ENCODE measurements at regions not wholly inside any gene's neighbourhood (a gene's known extent, or its start where the extent isn't known, plus 50 kb on each side); places are given as distances from the start of the nearest gene placed in this dataset.

DNA sequence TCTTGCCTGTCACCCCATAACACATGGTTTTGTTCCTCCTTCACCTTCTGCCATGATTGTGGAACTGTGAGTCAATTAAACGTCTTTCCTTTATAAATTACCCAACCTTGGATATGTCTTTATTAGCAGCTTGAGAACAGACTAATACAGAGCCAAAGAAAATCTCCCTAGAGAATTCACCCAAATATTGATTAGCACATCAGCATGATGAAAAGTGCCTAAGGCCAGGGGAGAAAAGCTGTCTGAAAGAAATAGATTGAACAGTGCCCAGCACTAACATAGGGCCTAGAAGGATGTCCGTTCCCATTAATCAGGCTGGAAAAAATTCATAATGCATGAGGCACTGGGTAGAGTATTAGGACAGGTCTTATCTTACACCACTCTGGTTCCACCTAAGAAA lies 111.9 kb upstream of the CALN1 start:
- DNase-seq: no peak

DNA sequence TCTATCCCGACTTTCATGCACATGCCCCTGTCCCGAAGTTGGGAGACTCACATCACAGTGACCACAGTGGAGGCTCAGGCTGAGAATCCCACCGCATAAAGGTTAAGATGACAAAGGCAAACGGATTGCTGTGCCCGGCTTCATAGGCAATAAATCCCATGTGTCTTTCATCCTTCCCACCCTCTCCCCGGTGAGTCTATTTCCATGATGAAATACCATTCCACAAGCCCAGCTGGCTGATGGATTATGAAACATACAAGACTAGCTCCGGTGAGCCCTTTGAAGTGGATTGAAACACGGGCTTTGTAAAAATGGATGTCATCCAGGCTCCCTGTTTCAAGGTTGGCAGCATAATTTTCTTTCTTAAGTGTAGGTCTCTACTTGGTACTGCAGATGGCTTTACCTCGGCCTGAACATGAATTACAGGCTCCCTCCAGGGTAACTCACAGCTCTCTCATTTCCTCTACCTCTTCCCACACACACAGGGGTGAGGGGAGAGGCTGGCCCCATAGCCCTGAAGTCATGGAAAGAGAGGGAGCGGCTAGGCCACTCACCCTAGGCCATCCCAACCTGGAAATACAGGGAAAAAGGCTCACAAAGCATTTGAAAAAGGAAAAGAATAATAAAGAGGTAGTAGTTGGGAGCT lies 92.0 kb upstream of the CALN1 start:
- DNase-seq: no peak

DNA sequence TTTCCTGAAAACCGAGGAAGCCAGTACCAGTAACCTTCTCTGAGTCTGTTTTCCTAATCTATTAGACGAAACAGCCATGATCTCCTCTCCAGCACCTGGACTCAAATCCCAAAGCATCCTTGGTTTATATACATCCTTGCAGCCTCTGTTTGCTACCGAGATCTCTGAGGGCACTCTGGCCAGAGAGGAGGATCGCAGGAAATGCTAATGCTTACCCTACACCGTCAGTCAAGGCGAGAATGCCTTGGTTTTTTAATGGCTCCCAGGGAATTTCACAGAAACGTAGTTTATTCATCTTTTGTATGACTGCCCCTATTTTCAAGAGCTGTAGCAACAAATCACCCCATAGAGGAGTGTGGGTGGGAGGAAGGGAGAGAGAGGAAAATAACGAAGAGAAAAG lies 91.5 kb upstream of the CALN1 start:
- DNase-seq: no peak

DNA sequence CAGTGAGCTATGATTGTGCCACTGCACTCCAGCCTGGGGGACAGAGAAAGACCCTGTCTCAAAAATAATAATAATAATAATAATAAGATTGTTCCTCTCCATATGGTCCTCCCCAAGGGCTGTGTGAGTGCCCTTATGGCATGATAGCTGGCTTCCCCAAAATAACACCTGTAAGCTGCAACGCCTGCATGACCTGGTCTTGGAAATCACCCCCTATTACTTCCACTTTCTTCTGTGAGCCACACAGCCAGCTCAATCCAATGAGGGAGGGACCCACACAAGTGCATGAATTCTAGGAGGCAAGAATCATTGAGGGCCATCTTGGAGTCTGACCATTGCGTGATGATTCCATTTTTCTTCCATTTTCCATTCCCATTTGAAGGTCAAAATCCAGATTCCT lies 82.7 kb upstream of the CALN1 start:
- no peak for DNase-seq

DNA sequence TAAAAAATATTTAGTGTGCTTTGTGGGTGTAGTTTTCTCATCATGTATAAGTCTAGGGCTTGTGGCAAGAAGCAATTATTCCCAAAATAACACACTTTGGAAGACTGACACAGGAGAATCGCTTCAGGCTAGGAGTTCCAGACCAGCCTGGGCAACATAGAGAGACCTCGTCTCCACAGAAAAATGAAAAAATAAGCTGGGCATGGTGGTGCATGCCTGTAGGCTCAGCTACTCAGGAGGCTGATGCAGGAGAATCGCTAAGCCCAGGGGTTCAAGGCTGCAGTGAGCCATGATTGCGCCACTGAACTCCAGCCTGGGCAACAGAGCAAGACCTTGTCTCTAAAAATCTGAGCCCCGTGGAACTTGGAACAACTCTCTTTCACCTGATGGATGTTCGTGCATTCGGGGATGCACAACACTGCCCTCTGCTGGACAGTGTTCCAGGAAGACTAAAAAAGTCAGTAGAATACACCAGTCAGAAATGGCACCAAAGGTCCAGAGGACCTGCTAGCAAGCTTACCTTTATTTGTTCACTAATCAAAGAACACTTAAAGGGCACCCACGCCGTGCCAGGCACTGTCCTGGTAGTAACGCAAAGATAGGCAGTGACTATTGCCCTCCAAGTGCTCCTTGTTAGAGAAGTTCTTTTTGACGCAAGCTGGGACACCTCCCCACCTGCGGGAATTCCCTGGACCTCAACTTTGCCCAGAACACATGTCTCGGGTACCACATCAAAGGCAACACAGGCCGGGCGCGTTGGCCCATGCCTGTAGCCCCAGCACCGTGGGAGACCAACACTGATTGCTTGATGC lies 81.9 kb upstream of the CALN1 start:
- peak; percentile 39 for DNase-seq

DNA sequence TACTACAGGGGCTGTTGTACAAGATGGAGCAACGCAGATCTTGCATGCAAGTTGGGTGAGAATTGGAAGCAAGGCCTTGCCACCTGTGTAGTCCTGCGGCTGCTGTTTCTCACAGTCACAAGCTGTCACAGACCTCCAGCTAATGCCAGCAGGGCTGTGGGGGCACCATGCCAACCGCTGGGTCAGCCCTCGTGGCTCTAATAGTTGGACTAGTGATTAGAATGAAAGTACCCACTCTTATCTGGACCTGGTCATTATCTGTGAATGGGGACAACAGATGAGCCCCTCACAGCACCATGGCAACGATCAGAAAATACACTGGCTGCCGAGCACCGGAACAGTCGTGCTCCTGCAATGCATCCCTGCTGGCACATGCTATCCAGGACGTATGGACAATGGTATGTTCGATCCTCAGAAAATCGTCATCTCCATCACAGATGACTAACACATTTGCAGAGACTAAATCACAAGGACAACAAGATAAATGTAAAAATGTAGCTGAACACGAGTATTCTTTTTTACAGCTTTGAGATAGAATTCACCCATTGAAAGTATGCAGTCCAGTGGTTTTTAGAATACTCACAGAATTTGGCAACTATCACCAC lies 80.4 kb upstream of the CALN1 start:
- no peak for DNase-seq

DNA sequence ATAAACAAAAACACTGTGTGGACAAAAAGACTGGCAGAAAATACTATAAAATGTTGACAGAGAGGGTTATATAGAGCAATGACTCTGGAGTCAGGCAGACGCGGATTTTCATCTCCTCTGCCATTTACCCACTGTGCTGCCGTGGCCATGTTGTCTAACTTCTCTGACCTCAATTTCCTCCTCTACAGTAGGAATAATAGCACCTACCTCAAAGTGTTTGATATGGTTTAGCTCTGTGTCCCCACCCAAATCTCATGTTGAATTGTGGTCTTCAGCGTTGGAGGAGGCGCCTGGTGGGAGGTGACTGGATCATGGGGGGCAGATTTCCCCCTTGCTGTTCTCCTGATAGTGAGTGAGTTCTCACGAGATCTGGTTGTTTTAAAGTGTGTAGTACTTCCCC lies 78.2 kb upstream of the CALN1 start:
- DNase-seq: no peak

DNA sequence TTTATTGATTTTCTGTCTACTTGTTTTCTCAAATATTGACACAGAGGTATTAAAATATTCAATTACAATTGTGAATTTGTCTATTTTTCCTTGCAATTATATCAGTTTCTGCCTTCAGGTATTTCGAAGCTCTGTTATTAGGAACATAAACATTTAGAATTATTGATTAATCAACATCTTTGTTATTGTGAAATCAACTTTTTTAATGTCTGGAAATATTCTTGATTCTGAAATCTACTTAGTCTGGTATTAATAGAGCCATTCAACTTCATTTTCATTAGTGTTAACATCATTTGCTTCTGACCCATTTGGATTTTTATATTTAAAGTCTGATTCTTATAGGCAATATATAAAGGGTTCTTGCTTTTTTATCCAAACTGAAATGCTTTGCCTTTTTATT lies 69.8 kb upstream of the CALN1 start:
- DNase-seq: no peak

DNA sequence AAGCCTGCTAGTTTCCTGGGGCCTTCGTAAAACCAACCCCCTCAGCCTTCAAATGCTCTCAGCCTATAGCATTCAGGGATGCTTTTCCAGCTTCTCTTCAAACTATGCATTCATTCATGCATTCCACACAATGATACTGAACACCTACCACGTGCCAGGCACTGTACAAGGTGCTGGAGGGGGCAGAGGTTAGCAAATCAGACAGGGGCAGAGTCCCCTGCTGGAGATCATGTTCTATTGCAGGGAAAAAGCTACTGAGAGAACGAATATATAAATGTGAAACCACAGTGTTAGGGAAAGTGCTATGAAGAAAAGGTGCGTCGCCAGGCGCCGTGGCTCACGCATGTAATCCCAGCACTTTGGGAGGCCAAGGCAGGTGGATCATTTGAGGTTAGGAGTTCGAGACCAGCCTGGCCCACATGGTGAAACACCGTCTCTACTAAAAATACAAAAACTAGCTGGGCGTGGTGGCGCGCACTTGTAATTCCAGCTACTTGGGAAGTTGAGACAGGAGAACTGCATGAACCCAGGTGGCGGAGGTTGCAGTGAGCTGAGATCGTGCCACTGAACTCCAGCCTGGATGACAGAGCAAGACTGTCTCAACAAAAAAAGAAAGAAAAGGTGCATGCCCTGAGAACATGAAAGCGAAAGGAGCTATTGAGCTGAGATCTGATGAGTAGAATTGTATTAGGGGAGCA lies 64.6 kb upstream of the CALN1 start:
- no peak for DNase-seq

DNA sequence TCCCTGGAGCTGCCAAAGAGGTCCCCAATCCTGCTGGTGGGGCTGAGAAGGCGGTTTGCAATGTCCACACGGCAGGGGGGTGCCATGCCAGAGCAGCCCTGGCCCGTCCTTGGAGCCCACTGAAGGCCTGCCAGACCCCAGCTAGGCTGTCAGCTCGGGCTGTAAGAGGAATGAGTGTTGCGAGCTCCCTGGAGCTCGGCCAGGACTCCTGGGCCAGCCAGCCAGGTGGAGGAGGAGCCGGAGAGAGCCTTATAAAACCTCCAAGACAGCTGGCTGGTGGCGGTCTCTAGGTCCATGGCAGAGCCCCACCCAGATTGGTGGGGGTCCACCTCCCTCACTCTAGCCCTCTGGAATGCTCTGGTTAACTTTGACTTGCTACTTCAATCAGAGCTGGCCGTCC lies 55.1 kb upstream of the CALN1 start:
- DNase-seq: no peak

DNA sequence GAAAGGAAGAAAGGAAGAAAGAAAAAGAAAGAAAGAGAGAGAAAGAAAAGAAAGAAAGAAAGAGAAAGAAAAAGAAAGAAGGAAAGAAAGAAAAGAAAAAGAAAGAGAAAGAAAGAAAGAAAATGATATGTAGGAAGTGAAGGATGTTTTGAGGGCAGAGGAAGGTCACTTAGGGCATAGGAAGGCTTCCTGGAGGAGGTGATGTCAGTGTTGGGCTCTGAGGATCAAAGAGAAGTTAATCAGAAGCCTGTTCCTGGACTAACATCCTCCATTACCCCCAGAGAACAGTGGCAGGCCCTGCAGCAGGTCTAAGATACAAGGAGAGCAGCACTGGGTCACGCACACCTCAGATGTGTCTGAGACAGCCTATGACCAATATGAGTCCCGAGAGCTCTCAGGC lies 54.7 kb upstream of the CALN1 start:
- DNase-seq: no peak

DNA sequence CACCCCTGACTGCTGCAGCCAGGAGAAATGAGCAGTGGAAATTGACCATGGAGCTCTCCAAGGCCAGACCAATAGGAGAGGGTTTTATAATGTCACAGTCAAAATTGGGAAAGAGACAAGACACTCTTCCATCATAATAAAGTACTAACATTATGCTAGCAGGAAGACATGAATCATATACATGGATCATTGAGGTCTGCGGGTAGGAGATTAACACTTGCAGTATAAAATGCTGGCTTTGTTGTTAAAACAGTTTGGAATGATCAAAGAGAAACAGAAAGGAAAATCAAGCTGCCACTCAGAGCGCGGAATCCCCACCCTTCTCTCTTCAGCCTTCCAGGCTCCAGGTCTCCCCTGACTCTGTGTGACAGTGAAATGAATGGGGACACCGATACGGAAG lies 53.4 kb upstream of the CALN1 start:
- no peak for DNase-seq

DNA sequence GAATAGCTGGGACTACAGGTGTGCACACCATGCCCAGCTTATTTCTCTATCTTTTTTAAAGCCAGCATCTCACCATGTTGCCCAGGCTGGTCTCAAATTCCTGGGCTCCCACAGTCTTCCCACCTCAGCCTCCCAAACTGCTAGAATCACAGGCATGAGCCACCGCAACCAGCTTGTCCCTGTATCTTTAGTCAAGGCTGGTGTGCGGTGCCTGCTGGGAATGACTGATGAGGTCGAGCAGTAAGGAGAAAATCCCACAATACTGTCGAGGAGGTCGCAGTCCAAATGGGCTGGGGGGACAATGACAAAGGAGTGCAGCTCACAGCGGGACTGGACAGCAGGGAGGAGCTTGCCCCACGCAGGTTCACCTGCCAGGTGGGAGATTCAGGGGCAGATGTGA lies 50.2 kb upstream of the CALN1 start:
- DNase-seq: no peak
